Fibroblast of mammary gland (primary cell): ENCODE measurements at regions not wholly inside any gene's neighbourhood (a gene's known extent, or its start where the extent isn't known, plus 50 kb on each side); places are given as distances from the start of the nearest gene placed in this dataset.

Experiments
- DNase-seq: peaks from one replicate; pipeline ENCODE4 v3.0.0-alpha.2; 2010; ENCODE audit warnings: low read depth
- H3K4me3 ChIP-seq: 2 replicates; pipeline ENCODE4 v1.5.1; 2011; ENCODE audit warnings: low read depth, mild to moderate bottlenecking, low read length, moderate library complexity; ENCODE audit not compliant: control insufficient read depth
- CTCF ChIP-seq: conservative IDR thresholded peaks from 2 replicates; pipeline ENCODE4 v1.5.1; 2011; ENCODE audit warnings: low read depth, low read length, inconsistent platforms; ENCODE audit not compliant: control insufficient read depth, insufficient read depth

GRCh38 chr6:138563231-138563630 is 63.9 kb upstream of the NHSL1 start:
- H3K4me3 ChIP-seq: no peak overlapping the region
- TF ChIP-seq CTCF: no peak
- DNase-seq: no peak

- DNase-seq: no peak
- no peak overlapping the region for H3K4me3 ChIP-seq
- TF ChIP-seq CTCF: no peak
These were observed 64.4 kb upstream of the NHSL1 start for GRCh38 chr6:138563650-138564049.

- DNase-seq: no peak
- no peak overlapping the region for H3K4me3 ChIP-seq
- TF ChIP-seq CTCF: no peak
These were observed 65.0 kb upstream of the NHSL1 start for GRCh38 chr6:138564170-138564721.

- no peak overlapping the region for H3K4me3 ChIP-seq
- TF ChIP-seq CTCF: no peak
- DNase-seq: no peak
These were observed 67.8 kb upstream of the NHSL1 start for GRCh38 chr6:138567052-138567451.

- no peak overlapping the region for H3K4me3 ChIP-seq
- TF ChIP-seq CTCF: no peak
- no peak for DNase-seq
These were observed 69.7 kb upstream of the NHSL1 start for GRCh38 chr6:138568997-138569396.

- no peak overlapping the region for H3K4me3 ChIP-seq
- no peak for DNase-seq
- no peak for TF ChIP-seq CTCF
These were observed 70.3 kb upstream of the NHSL1 start for GRCh38 chr6:138569554-138569953.
